H9 (cell line): ENCODE measurements at regions not wholly inside any gene's neighbourhood (a gene's known extent, or its start where the extent isn't known, plus 50 kb on each side); places are given as distances from the start of the nearest gene placed in this dataset.

Source experiments
- DNase-seq: peaks from one replicate; pipeline ENCODE4 v3.0.0-alpha.2; 2017
- H2AFZ ChIP-seq: one replicate; pipeline ENCODE4 v1.6.1; 2013; ENCODE audit warnings: mild to moderate bottlenecking, low read length, control low read depth, moderate library complexity
- H2AK5ac ChIP-seq: 2 replicates; pipeline ENCODE4 v1.6.1; 2013; ENCODE audit warnings: low read length, control low read depth, mixed read lengths; ENCODE audit not compliant: insufficient read length
- H2BK120ac ChIP-seq: one replicate; pipeline ENCODE4 v1.6.1; 2013; ENCODE audit warnings: low read depth, mild to moderate bottlenecking, low read length, control low read depth, inconsistent platforms; ENCODE audit not compliant: poor library complexity, severe bottlenecking
- H2BK12ac ChIP-seq: 2 replicates; pipeline ENCODE4 v1.6.1; 2013; ENCODE audit warnings: low read length, control low read depth, mixed read lengths, low read depth; ENCODE audit not compliant: insufficient read length
- H2BK15ac ChIP-seq: 2 replicates; pipeline ENCODE4 v1.6.1; 2013; ENCODE audit warnings: low read depth, low read length, control low read depth
- H2BK20ac ChIP-seq: one replicate; pipeline ENCODE4 v1.6.1; 2013; ENCODE audit warnings: low read depth, mild to moderate bottlenecking, low read length, control low read depth, inconsistent platforms; ENCODE audit not compliant: poor library complexity, severe bottlenecking
- H2BK5ac ChIP-seq: 2 replicates; pipeline ENCODE4 v1.6.1; 2013; ENCODE audit warnings: low read length, control low read depth, mixed read lengths; ENCODE audit not compliant: insufficient read length
- H3K14ac ChIP-seq: 2 replicates; pipeline ENCODE4 v1.6.1; 2013; ENCODE audit warnings: low read length, control low read depth; ENCODE audit not compliant: insufficient read depth
- H3K18ac ChIP-seq: 2 replicates; pipeline ENCODE4 v1.6.1; 2013; ENCODE audit warnings: low read depth, mild to moderate bottlenecking, mixed read lengths, low read length, control low read depth; ENCODE audit not compliant: insufficient read length
- H3K23ac ChIP-seq: 2 replicates; pipeline ENCODE4 v1.6.1; 2013; ENCODE audit warnings: low read length, control low read depth, mixed read lengths, low read depth; ENCODE audit not compliant: insufficient read length
- H3K23me2 ChIP-seq: 2 replicates; pipeline ENCODE4 v1.6.1; 2013; ENCODE audit warnings: low read depth, mild to moderate bottlenecking, mixed read lengths, low read length, control low read depth; ENCODE audit not compliant: insufficient read length, poor library complexity, severe bottlenecking
- H3K27ac ChIP-seq: 2 replicates; pipeline ENCODE4 v1.5.1; 2013; ENCODE audit warnings: low read length, control low read depth, mixed read lengths, low read depth; ENCODE audit not compliant: insufficient read length
- H3K27me3 ChIP-seq: 2 replicates; pipeline ENCODE4 v1.6.1; 2013; ENCODE audit warnings: low read length, control low read depth, inconsistent platforms; ENCODE audit not compliant: insufficient read depth
- H3K4ac ChIP-seq: 2 replicates; pipeline ENCODE4 v1.6.1; 2013; ENCODE audit warnings: low read depth, mild to moderate bottlenecking, control low read depth, inconsistent platforms, low read length, moderate library complexity
- H3K4me1 ChIP-seq: 2 replicates; pipeline ENCODE4 v1.6.1; 2013; ENCODE audit warnings: low read length, control low read depth, inconsistent platforms; ENCODE audit not compliant: insufficient read depth
- H3K4me2 ChIP-seq: 2 replicates; pipeline ENCODE4 v1.6.1; 2013; ENCODE audit warnings: low read length, control low read depth, mixed read lengths; ENCODE audit not compliant: insufficient read length, insufficient read depth
- H3K56ac ChIP-seq: 2 replicates; pipeline ENCODE4 v1.6.1; 2013; ENCODE audit warnings: low read depth, mild to moderate bottlenecking, mixed read lengths, low read length, control low read depth; ENCODE audit not compliant: insufficient read length
- H3K79me1 ChIP-seq: 2 replicates; pipeline ENCODE4 v1.6.1; 2013; ENCODE audit warnings: low read depth, mild to moderate bottlenecking, moderate library complexity, low read length, control low read depth, inconsistent platforms; ENCODE audit not compliant: insufficient read depth, poor library complexity, severe bottlenecking
- H3K79me2 ChIP-seq: 2 replicates; pipeline ENCODE4 v1.6.1; 2013; ENCODE audit warnings: low read length, control low read depth, inconsistent platforms; ENCODE audit not compliant: insufficient read depth
- H3K9ac ChIP-seq: 2 replicates; pipeline ENCODE4 v1.6.1; 2013; ENCODE audit warnings: low read length, control low read depth, mixed read lengths; ENCODE audit not compliant: insufficient read length; ENCODE audit errors: extremely low read depth
- H3K9me3 ChIP-seq: one replicate; pipeline ENCODE4 v1.6.1; 2013; ENCODE audit warnings: low read depth, low read length, inconsistent platforms; ENCODE audit not compliant: control insufficient read depth
- H3T11ph ChIP-seq: one replicate; pipeline ENCODE4 v1.6.1; 2013; ENCODE audit warnings: mild to moderate bottlenecking, low read length, control low read depth, inconsistent platforms
- H4K20me1 ChIP-seq: one replicate; pipeline ENCODE4 v1.6.1; 2013; ENCODE audit not compliant: control insufficient read depth, insufficient read length, insufficient read depth
- H4K5ac ChIP-seq: 2 replicates; pipeline ENCODE4 v1.6.1; 2013; ENCODE audit warnings: low read depth, mild to moderate bottlenecking, mixed read lengths, low read length, control low read depth; ENCODE audit not compliant: insufficient read length
- H4K8ac ChIP-seq: replicated peaks from 2 replicates; pipeline ENCODE4 v1.6.1; 2013; ENCODE audit warnings: low read length, control low read depth, mixed read lengths, low read depth; ENCODE audit not compliant: insufficient read length
- H4K91ac ChIP-seq: 2 replicates; pipeline ENCODE4 v1.6.1; 2013; ENCODE audit warnings: low read depth, mild to moderate bottlenecking, moderate library complexity, mixed read lengths, low read length, control low read depth; ENCODE audit not compliant: insufficient read length
- H3K27ac Mint-ChIP-seq, 3 experiments: 2 replicates in 2 of 3; 3 replicates in 1 of 3; pipeline ENCODE4 v1.8.0; 2020 to 2021; ENCODE audit warnings: mixed read lengths in 3 of 3, mild to moderate bottlenecking in 1 of 3, moderate library complexity in 1 of 3
- H3K27me3 Mint-ChIP-seq: 2 replicates; pipeline ENCODE4 v1.8.0; 2021; ENCODE audit warnings: low read depth, mild to moderate bottlenecking, moderate library complexity, mixed read lengths
- H3K36me3 Mint-ChIP-seq, 3 experiments: 2 replicates in 2 of 3; 3 replicates in 1 of 3; pipeline ENCODE4 v1.8.0; 2020 to 2021; ENCODE audit warnings: low read depth in 3 of 3, mixed read lengths in 3 of 3; ENCODE audit not compliant: insufficient read depth in 1 of 3
- H3K4me1 Mint-ChIP-seq, 2 experiments: 2 replicates each; pipeline ENCODE4 v1.8.0; 2020; ENCODE audit warnings: mixed read lengths in 2 of 2
- H3K4me3 Mint-ChIP-seq, 2 experiments: 2 replicates in 1 of 2; 3 replicates in 1 of 2; pipeline ENCODE4 v1.8.0; 2020 to 2021; ENCODE audit warnings: mild to moderate bottlenecking in 2 of 2, mixed read lengths in 2 of 2, moderate library complexity in 1 of 2
- H3K9me3 Mint-ChIP-seq, 2 experiments: 2 replicates in 1 of 2; 3 replicates in 1 of 2; pipeline ENCODE4 v1.8.0; 2020; ENCODE audit warnings: mild to moderate bottlenecking in 2 of 2, mixed read lengths in 2 of 2, moderate library complexity in 1 of 2
- WGBS: extraction: QIAGEN DNeasy Blood & Tissue Kit; methylation state at CpG from one replicate; pipeline ENCODE4 v1.1.7; 2013; ENCODE audit warnings: missing lambda C conversion rate, low lambda C conversion rate, mixed read lengths; ENCODE audit not compliant: insufficient read length; ENCODE audit errors: extremely low coverage; 5-methylcytosine and 5-hydroxymethylcytosine counted together
- TF ChIP-seq, protein P1 (sequence below): fragments of 200-600 bp; sonication (generic); conservative IDR thresholded peaks from 3 replicates; pipeline ENCODE4 v1.8.0; 2021; ENCODE audit warnings: antibody characterized with exemption, mild to moderate bottlenecking

DNA sequence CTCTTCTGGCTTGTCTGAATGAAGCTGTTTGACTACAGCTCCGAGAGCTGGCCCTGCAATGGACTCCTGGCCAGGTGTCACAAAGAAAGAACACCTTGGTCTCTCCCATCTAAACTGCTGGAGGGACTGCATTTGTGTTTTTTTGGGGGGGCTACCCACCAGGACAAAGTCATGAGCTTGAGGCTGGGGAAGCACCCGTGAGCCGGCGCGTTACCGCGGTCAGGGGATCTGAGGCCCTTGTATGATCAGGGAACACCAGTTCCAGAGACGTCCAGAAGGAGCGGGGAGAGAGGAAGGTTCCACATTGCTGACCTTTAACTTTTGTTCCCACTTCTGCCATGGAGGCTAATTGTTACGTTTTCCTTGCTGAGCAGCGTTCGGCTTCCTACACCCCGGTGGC is 84.5 kb upstream of the C1orf174 start:
- no peak overlapping the region for H4K8ac ChIP-seq
- no peaks in the 10 kb centered on the region for H4K20me1 ChIP-seq
- no peaks in the 10 kb centered on the region for H3K27me3 Mint-ChIP-seq
- H3K23ac ChIP-seq: no peak overlapping the region
- H2BK120ac ChIP-seq: no peak overlapping the region
- H4K91ac ChIP-seq: no peak overlapping the region
- H3K4me2 ChIP-seq: no peak overlapping the region
- no peak overlapping the region for H2BK5ac ChIP-seq
- no peaks in the 10 kb centered on the region for H3K9me3 ChIP-seq
- DNase-seq: no peak
- no CpG with 5 or more reads among the region's 13 CpGs for WGBS
- H3K18ac ChIP-seq: no peak overlapping the region
- no peak overlapping the region for H2BK15ac ChIP-seq
- peaks cover 10 to 16% of the 10 kb centered on the region in 2 experiments for H3K4me1 Mint-ChIP-seq
- H3K4ac ChIP-seq: no peak overlapping the region
- H2AK5ac ChIP-seq: no peak overlapping the region
- H2AFZ ChIP-seq: no peak overlapping the region
- no peaks in the 10 kb centered on the region for H3K79me2 ChIP-seq
- no peak overlapping the region for H3K27ac ChIP-seq
- H2BK12ac ChIP-seq: no peak overlapping the region
- no peaks in the 10 kb centered on the region for H3K27me3 ChIP-seq
- no peak overlapping the region for H4K5ac ChIP-seq
- no peak overlapping the region for H2BK20ac ChIP-seq
- H3T11ph ChIP-seq: no peak overlapping the region
- TF ChIP-seq, protein P1, sequence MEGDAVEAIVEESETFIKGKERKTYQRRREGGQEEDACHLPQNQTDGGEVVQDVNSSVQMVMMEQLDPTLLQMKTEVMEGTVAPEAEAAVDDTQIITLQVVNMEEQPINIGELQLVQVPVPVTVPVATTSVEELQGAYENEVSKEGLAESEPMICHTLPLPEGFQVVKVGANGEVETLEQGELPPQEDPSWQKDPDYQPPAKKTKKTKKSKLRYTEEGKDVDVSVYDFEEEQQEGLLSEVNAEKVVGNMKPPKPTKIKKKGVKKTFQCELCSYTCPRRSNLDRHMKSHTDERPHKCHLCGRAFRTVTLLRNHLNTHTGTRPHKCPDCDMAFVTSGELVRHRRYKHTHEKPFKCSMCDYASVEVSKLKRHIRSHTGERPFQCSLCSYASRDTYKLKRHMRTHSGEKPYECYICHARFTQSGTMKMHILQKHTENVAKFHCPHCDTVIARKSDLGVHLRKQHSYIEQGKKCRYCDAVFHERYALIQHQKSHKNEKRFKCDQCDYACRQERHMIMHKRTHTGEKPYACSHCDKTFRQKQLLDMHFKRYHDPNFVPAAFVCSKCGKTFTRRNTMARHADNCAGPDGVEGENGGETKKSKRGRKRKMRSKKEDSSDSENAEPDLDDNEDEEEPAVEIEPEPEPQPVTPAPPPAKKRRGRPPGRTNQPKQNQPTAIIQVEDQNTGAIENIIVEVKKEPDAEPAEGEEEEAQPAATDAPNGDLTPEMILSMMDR: no peak
- no peak overlapping the region for H3K56ac ChIP-seq
- no peak overlapping the region for H3K27ac Mint-ChIP-seq
- no peak overlapping the region for H3K14ac ChIP-seq
- H3K79me1 ChIP-seq: no peaks in the 10 kb centered on the region
- no peaks in the 10 kb centered on the region for H3K4me1 ChIP-seq
- no peaks in the 10 kb centered on the region for H3K36me3 Mint-ChIP-seq
- H3K9me3 Mint-ChIP-seq: no peaks in the 10 kb centered on the region
- no peak overlapping the region for H3K9ac ChIP-seq
- H3K23me2 ChIP-seq: no peaks in the 10 kb centered on the region
- H3K4me3 Mint-ChIP-seq: no peak overlapping the region
